GM18861 (cell line): ENCODE measurements at regions not wholly inside any gene's neighbourhood (a gene's known extent, or its start where the extent isn't known, plus 50 kb on each side); places are given as distances from the start of the nearest gene placed in this dataset.
"Not testable (repeated sequence)": the region's sequence is repeated elsewhere in the genome, so short reads cannot be mapped to it uniquely, and the experiment has no call there.

ENCODE experiments used
- ATAC-seq: cut with Tn5 transposase; IDR thresholded peaks from one replicate; pipeline ENCODE4 v1.9.1; 2021; ENCODE audit not compliant: unreplicated experiment

- ATAC-seq: no peak
These were observed 211.7 kb downstream of the LRRC70 start for GRCh38 chr5:62790348-62790747.

- ATAC-seq: no peak
These were observed 207.5 kb downstream of the LRRC70 start for GRCh38 chr5:62786099-62786498.

- no peak for ATAC-seq
These were observed 207.0 kb downstream of the LRRC70 start for GRCh38 chr5:62785588-62785987.

GRCh38 chr5:62783374-62784057 lies 204.9 kb downstream of the LRRC70 start:
- ATAC-seq: peak; percentile 51

GRCh38 chr5:62780888-62781287 lies 202.3 kb downstream of the LRRC70 start:
- ATAC-seq: no peak

GRCh38 chr5:62780230-62780629 lies 201.6 kb downstream of the LRRC70 start:
- ATAC-seq: no peak

GRCh38 chr5:62779010-62779422 lies 200.4 kb downstream of the LRRC70 start:
- ATAC-seq: no peak

GRCh38 chr5:62778316-62779009 lies 199.8 kb downstream of the LRRC70 start:
- ATAC-seq: no peak

- ATAC-seq: not testable (repeated sequence)
These were observed 198.5 kb downstream of the LRRC70 start for GRCh38 chr5:62777081-62777480.

GRCh38 chr5:62776592-62776991 lies 198.0 kb downstream of the LRRC70 start:
- not testable (repeated sequence) for ATAC-seq

GRCh38 chr5:62773460-62773859 lies 194.8 kb downstream of the LRRC70 start:
- ATAC-seq: no peak

GRCh38 chr5:62771341-62771740 lies 192.7 kb downstream of the LRRC70 start:
- ATAC-seq: no peak

GRCh38 chr5:62767650-62768049 lies 189.0 kb downstream of the LRRC70 start:
- ATAC-seq: no peak

- no peak for ATAC-seq
These were observed 188.5 kb downstream of the LRRC70 start for GRCh38 chr5:62767077-62767476.

- no peak for ATAC-seq
These were observed 183.9 kb downstream of the LRRC70 start for GRCh38 chr5:62762503-62762902.

GRCh38 chr5:62757686-62758085 lies 179.1 kb downstream of the LRRC70 start:
- not testable (repeated sequence) for ATAC-seq

- not testable (repeated sequence) for ATAC-seq
These were observed 174.4 kb downstream of the LRRC70 start for GRCh38 chr5:62752998-62753367.

GRCh38 chr5:62752056-62752997 lies 173.7 kb downstream of the LRRC70 start:
- not testable (repeated sequence) for ATAC-seq

GRCh38 chr5:62742207-62742606 lies 163.6 kb downstream of the LRRC70 start:
- no peak for ATAC-seq

- ATAC-seq: no peak
These were observed 163.1 kb downstream of the LRRC70 start for GRCh38 chr5:62741761-62742160.

GRCh38 chr5:62737766-62738165 lies 159.1 kb downstream of the LRRC70 start:
- no peak for ATAC-seq
